ENCODE measurements at regions not wholly inside any gene's neighbourhood (a gene's known extent, or its start where the extent isn't known, plus 50 kb on each side); places are given as distances from the start of the nearest gene placed in this dataset.

GRCh38 chr10:63833411-63834060, 312.3 kb downstream of the REEP3 start:
- Histone ChIP-seq H2AFZ (ENCODE audit: low read length) (no peak overlapping the region), H3K79me2 (ENCODE audit: low read length) (no peaks in the 10 kb centered on the region), H3F3A (ENCODE audit: insufficient read depth, low read length) (no peaks in the 10 kb centered on the region), H3K4me3 (ENCODE audit: low read length) (no peak overlapping the region), H3K9me2 (replicated peaks; ENCODE audit: insufficient read depth, low read length) (no peaks in the 10 kb centered on the region), H3K27me3 (replicated peaks; ENCODE audit: insufficient read depth, low read length) (no peaks in the 10 kb centered on the region), H3K36me3 (replicated peaks; ENCODE audit: insufficient read depth, low read length) (no peaks in the 10 kb centered on the region), H3K9me3 (replicated peaks; ENCODE audit: insufficient read depth, low read length) (no peaks in the 10 kb centered on the region), H3K27ac (ENCODE audit: low read length) (no peak overlapping the region), H3K4me2 (ENCODE audit: low read depth, low read length) (no peak overlapping the region), H3K9ac (ENCODE audit: low read length) (no peak overlapping the region), H3K4me1 (ENCODE audit: low read length) (no peaks in the 10 kb centered on the region), H4K20me1 (ENCODE audit: insufficient read depth, low read length) (no peaks in the 10 kb centered on the region)
- no peak for DNase-seq
- TF ChIP-seq EZH2phosphoT487 (IDR thresholded peaks at IDR 0.05; ENCODE audit: low read length) = no peak
- TF ChIP-seq EZH2 (optimal IDR thresholded peaks at IDR 0.05; ENCODE audit: low read depth, low read length) = no peak
- no peak for TF ChIP-seq CTCF (IDR thresholded peaks at IDR 0.05; ENCODE audit: low read length)

- no peaks in the 10 kb centered on the region for H3K4me1 ChIP-seq (ENCODE audit: low read length)
- H2AFZ ChIP-seq (ENCODE audit: low read length) = no peak overlapping the region
- no peak overlapping the region for H3K4me3 ChIP-seq (ENCODE audit: low read length)
- no peaks in the 10 kb centered on the region for H3K9me2 ChIP-seq (replicated peaks; ENCODE audit: insufficient read depth, low read length)
- no peaks in the 10 kb centered on the region for H4K20me1 ChIP-seq (ENCODE audit: insufficient read depth, low read length)
- H3K4me2 ChIP-seq (ENCODE audit: low read depth, low read length) = no peak overlapping the region
- H3K9me3 ChIP-seq (replicated peaks; ENCODE audit: insufficient read depth, low read length) = no peaks in the 10 kb centered on the region
- TF ChIP-seq EZH2 (optimal IDR thresholded peaks at IDR 0.05; ENCODE audit: low read depth, low read length) (no peak), EZH2phosphoT487 (IDR thresholded peaks at IDR 0.05; ENCODE audit: low read length) (no peak), CTCF (IDR thresholded peaks at IDR 0.05; ENCODE audit: low read length) (no peak)
- DNase-seq = no peak
- no peak overlapping the region for H3K9ac ChIP-seq (ENCODE audit: low read length)
- no peaks in the 10 kb centered on the region for H3K36me3 ChIP-seq (replicated peaks; ENCODE audit: insufficient read depth, low read length)
- H3K27me3 ChIP-seq (replicated peaks; ENCODE audit: insufficient read depth, low read length) = no peaks in the 10 kb centered on the region
- no peak overlapping the region for H3K27ac ChIP-seq (ENCODE audit: low read length)
- H3F3A ChIP-seq (ENCODE audit: insufficient read depth, low read length) = no peaks in the 10 kb centered on the region
- no peaks in the 10 kb centered on the region for H3K79me2 ChIP-seq (ENCODE audit: low read length)
Measured at GRCh38 chr10:63836666-63837442, 315.7 kb downstream of the REEP3 start.

DNA sequence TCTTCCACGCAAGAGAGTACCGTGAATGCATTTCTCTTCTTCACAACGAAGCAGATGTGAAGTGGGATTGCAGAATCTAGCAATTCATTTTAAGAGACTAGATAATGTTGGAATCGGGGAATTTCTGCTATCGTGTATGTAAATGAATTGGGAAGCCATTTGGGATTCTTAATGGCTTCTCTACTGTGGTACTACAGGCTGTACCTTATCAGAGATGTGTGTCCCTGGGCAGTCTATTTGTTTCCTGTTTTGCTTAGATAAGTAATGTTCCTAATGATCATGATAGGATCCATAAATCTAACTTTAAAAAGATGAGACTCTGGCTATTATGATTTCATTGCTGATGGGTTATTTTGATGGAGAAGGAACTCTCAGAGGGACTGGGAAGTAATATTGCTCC, 320.6 kb downstream of the REEP3 start:
- H3K79me2 ChIP-seq (ENCODE audit: low read length) = no peaks in the 10 kb centered on the region
- no peak overlapping the region for H3K4me2 ChIP-seq (ENCODE audit: low read depth, low read length)
- H3K9ac ChIP-seq (ENCODE audit: low read length) = no peak overlapping the region
- H2AFZ ChIP-seq (ENCODE audit: low read length) = no peak overlapping the region
- no peaks in the 10 kb centered on the region for H3K36me3 ChIP-seq (replicated peaks; ENCODE audit: insufficient read depth, low read length)
- H4K20me1 ChIP-seq (ENCODE audit: insufficient read depth, low read length) = no peaks in the 10 kb centered on the region
- H3K4me3 ChIP-seq (ENCODE audit: low read length) = no peak overlapping the region
- no peaks in the 10 kb centered on the region for H3F3A ChIP-seq (ENCODE audit: insufficient read depth, low read length)
- H3K9me2 ChIP-seq (replicated peaks; ENCODE audit: insufficient read depth, low read length) = no peaks in the 10 kb centered on the region
- H3K4me1 ChIP-seq (ENCODE audit: low read length) = no peaks in the 10 kb centered on the region
- TF ChIP-seq EZH2phosphoT487 (IDR thresholded peaks at IDR 0.05; ENCODE audit: low read length) (no peak), EZH2 (optimal IDR thresholded peaks at IDR 0.05; ENCODE audit: low read depth, low read length) (no peak), CTCF (IDR thresholded peaks at IDR 0.05; ENCODE audit: low read length) (no peak)
- H3K27me3 ChIP-seq (replicated peaks; ENCODE audit: insufficient read depth, low read length) = no peaks in the 10 kb centered on the region
- no peaks in the 10 kb centered on the region for H3K9me3 ChIP-seq (replicated peaks; ENCODE audit: insufficient read depth, low read length)
- no peak overlapping the region for H3K27ac ChIP-seq (ENCODE audit: low read length)
- DNase-seq = no peak

Measured in MM.1S (cell line).